OCI-LY7 (cell line): ENCODE measurements at regions not wholly inside any gene's neighbourhood (a gene's known extent, or its start where the extent isn't known, plus 50 kb on each side); places are given as distances from the start of the nearest gene placed in this dataset.
"Not testable (repeated sequence)": the region's sequence is repeated elsewhere in the genome, so short reads cannot be mapped to it uniquely, and the experiment has no call there.

Experiments used
- BruUV-seq: library from RNA; stranded (reverse); fragments of 400-500 nt; replicated peaks from 2 replicates; lab custom pipeline; 2021; lab: Mats Ljungman, UMichigan
- CTCF ChIA-PET: fragments of 300-600 bp; sonication (Branson Sonifier 250); formaldehyde crosslinking; loops from one replicate; lab custom pipeline; 2022; ENCODE audit warnings: antibody characterized with exemption; ENCODE audit not compliant: unreplicated experiment; lab: Charles Lee
- POLR2A ChIA-PET: fragments of 300-600 bp; sonication (Branson Sonifier 250); formaldehyde crosslinking; loops from one replicate; lab custom pipeline; 2022; ENCODE audit warnings: antibody characterized with exemption; lab: Charles Lee
- DNase-seq: peaks from one replicate; pipeline ENCODE4 v3.0.0-alpha.2; 2015; ENCODE audit warnings: low spot score
- H2AFZ ChIP-seq: fragments of 200-600 bp; sonication (generic), shearing (Covaris generic); 2 replicates; pipeline ENCODE4 v1.6.1; 2014; ENCODE audit warnings: mild to moderate bottlenecking, antibody characterized with exemption, low read length, moderate library complexity
- H3K27ac ChIP-seq: fragments of 200-600 bp; sonication (generic); 2 replicates; pipeline ENCODE4 v1.5.1; 2014; ENCODE audit warnings: mixed run types, low read depth, mild to moderate bottlenecking, moderate library complexity, low read length, inconsistent platforms; ENCODE audit not compliant: poor library complexity, severe bottlenecking
- H3K36me3 ChIP-seq: fragments of 200-600 bp; sonication (generic); 2 replicates; pipeline ENCODE4 v1.6.1; 2014; ENCODE audit warnings: mild to moderate bottlenecking, antibody characterized with exemption, low read length, moderate library complexity, mixed read lengths; ENCODE audit not compliant: insufficient read depth
- H3K4me1 ChIP-seq: fragments of 200-600 bp; sonication (generic); 2 replicates; pipeline ENCODE4 v1.5.1; 2014; ENCODE audit warnings: mild to moderate bottlenecking, low read length; ENCODE audit not compliant: insufficient read depth, poor library complexity, severe bottlenecking
- H3K4me2 ChIP-seq: fragments of 200-600 bp; sonication (generic); 2 replicates; pipeline ENCODE4 v1.6.1; 2014; ENCODE audit warnings: mild to moderate bottlenecking, low read length
- H3K4me3 ChIP-seq: fragments of 200-600 bp; sonication (generic); 2 replicates; pipeline ENCODE4 v1.5.1; 2014; ENCODE audit warnings: mild to moderate bottlenecking, low read depth, low read length; ENCODE audit not compliant: poor library complexity, severe bottlenecking
- H3K79me2 ChIP-seq: fragments of 200-600 bp; sonication (generic); 2 replicates; pipeline ENCODE4 v1.6.1; 2016; ENCODE audit warnings: low read depth, mild to moderate bottlenecking, low read length, moderate library complexity, mixed read lengths; ENCODE audit not compliant: insufficient read depth
- H3K9me2 ChIP-seq: fragments of 200-600 bp; sonication (generic); 2 replicates; pipeline ENCODE4 v1.6.1; 2016; ENCODE audit warnings: mild to moderate bottlenecking, low read length, mixed read lengths; ENCODE audit not compliant: insufficient read depth
- H3K9me3 ChIP-seq: fragments of 200-600 bp; sonication (generic); 2 replicates; pipeline ENCODE4 v1.6.1; 2014; ENCODE audit warnings: mild to moderate bottlenecking, mixed run types, low read length, mixed read lengths
- H4K20me1 ChIP-seq: fragments of 200-600 bp; sonication (generic); 2 replicates; pipeline ENCODE4 v1.6.1; 2014; ENCODE audit warnings: mild to moderate bottlenecking, antibody characterized with exemption, low read length, moderate library complexity, mixed read lengths; ENCODE audit not compliant: insufficient read depth
- CTCF ChIP-seq: fragments of 200-600 bp; sonication (generic); conservative IDR thresholded peaks from 2 replicates; pipeline ENCODE4 v1.5.1; 2014; ENCODE audit warnings: mild to moderate bottlenecking, antibody characterized with exemption, low read length, moderate library complexity, mixed read lengths
- EZH2phosphoT487 ChIP-seq: fragments of 200-600 bp; sonication (generic); IDR thresholded peaks from 2 replicates; pipeline ENCODE4 v1.6.1; 2018; ENCODE audit warnings: low read depth, borderline replicate concordance, mild to moderate bottlenecking, mixed run types, antibody characterized with exemption, low read length, moderate library complexity, mixed read lengths
- intact Hi-C: fragments of 100-400 bp; cut with micrococcal nuclease; formaldehyde crosslinking; loops from one replicate; pipeline ENCODE4 v1.10.0; 2022; ENCODE audit not compliant: unreplicated experiment

GRCh38 chr2:153589586-153589985, 111.0 kb upstream of the RPRM start:
- H3K79me2 ChIP-seq: no peaks in the 10 kb centered on the region
- POLR2A ChIA-PET: no interaction called here
- no peaks in the 10 kb centered on the region for H4K20me1 ChIP-seq
- H2AFZ ChIP-seq: no peak overlapping the region
- no peak overlapping the region for H3K27ac ChIP-seq
- no peak for TF ChIP-seq EZH2phosphoT487
- TF ChIP-seq CTCF: no peak
- H3K4me3 ChIP-seq: no peak overlapping the region
- DNase-seq: no peak
- BruUV-seq: no TSS peak
- no peak overlapping the region for H3K4me2 ChIP-seq
- intact Hi-C loops: no loop called here
- H3K4me1 ChIP-seq: no peaks in the 10 kb centered on the region
- H3K9me3 ChIP-seq: no peaks in the 10 kb centered on the region
- H3K36me3 ChIP-seq: no peaks in the 10 kb centered on the region
- CTCF ChIA-PET: no interaction called here
- no peaks in the 10 kb centered on the region for H3K9me2 ChIP-seq

- H3K36me3 ChIP-seq, H4K20me1 ChIP-seq, H3K79me2 ChIP-seq, POLR2A ChIA-PET, H3K4me1 ChIP-seq, H2AFZ ChIP-seq, DNase-seq, H3K9me2 ChIP-seq, H3K4me3 ChIP-seq, H3K9me3 ChIP-seq, intact Hi-C loops, BruUV-seq, H3K4me2 ChIP-seq, H3K27ac ChIP-seq, CTCF ChIA-PET: not testable (repeated sequence)
Observed at GRCh38 chr2:153593086-153593485, 114.5 kb upstream of the RPRM start.

- H3K36me3 ChIP-seq: no peaks in the 10 kb centered on the region
- H3K9me3 ChIP-seq: no peaks in the 10 kb centered on the region
- no peak overlapping the region for H3K4me3 ChIP-seq
- DNase-seq: no peak
- intact Hi-C loops: no loop called here
- no peak overlapping the region for H2AFZ ChIP-seq
- H3K27ac ChIP-seq: no peak overlapping the region
- H3K4me1 ChIP-seq: no peaks in the 10 kb centered on the region
- TF ChIP-seq EZH2phosphoT487: no peak
- no peak for TF ChIP-seq CTCF
- no peaks in the 10 kb centered on the region for H3K79me2 ChIP-seq
- no peaks in the 10 kb centered on the region for H4K20me1 ChIP-seq
- H3K9me2 ChIP-seq: no peaks in the 10 kb centered on the region
- ChIA-PET POLR2A (interaction anchor here (1.0 kb wide), 1 partner anchor 9 kb away, joined by 3 read pairs; no protein-coding TSS in a partner anchor), CTCF (no interaction called here)
- H3K4me2 ChIP-seq: no peak overlapping the region
- no TSS peak for BruUV-seq
Observed at GRCh38 chr2:153595939-153596338, 117.4 kb upstream of the RPRM start.
